HG03521 (cell line): ENCODE measurements at regions not wholly inside any gene's neighbourhood (a gene's known extent, or its start where the extent isn't known, plus 50 kb on each side); places are given as distances from the start of the nearest gene placed in this dataset.
A peak's percentile ranks its signal among the peaks of the same experiment; 100 is the strongest.
"Not testable (repeated sequence)": the region's sequence is repeated elsewhere in the genome, so short reads cannot be mapped to it uniquely, and the experiment has no call there.

Experiments used
- ATAC-seq: cut with Tn5 transposase; IDR thresholded peaks from one replicate; pipeline ENCODE4 v1.9.1; 2021; ENCODE audit warnings: mild to moderate bottlenecking, moderate library complexity; ENCODE audit not compliant: unreplicated experiment

DNA sequence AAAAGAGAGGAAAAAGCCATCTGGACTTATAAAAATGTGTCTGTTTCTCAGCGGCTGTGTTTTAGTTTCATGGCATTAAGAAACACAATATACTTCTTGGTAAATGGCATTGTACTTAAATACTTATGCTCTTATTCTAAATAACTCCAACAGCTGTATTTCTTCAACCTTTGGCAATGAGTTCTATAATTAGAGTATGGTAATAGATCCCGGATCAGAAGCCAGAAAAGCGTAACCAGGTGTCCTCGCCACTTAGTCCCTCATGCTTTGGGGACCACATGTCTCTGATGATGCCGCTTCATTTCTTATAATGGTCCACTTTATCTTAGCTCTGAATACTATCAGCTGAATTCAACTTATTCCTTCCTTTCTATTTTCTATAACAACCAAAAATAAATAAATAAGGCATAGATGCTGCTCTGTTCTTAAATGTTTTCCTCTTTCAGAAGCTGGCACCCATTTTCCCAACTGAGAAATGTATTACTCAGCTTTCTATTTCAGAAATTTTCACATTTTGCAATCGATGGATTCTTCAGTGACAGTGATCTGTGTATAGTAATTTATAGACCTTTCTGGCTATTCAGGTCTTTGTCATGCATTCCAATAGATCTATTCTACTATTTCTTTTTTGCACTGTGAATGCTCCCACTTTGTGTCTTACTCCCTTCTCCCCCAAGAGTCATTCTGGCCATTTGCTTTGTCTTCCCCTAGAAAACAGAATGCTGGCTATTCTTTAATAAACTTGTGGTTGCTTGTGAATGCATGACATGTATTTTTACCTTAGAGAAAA is 87.6 kb upstream of the KBTBD8 start:
- no peak for ATAC-seq

DNA sequence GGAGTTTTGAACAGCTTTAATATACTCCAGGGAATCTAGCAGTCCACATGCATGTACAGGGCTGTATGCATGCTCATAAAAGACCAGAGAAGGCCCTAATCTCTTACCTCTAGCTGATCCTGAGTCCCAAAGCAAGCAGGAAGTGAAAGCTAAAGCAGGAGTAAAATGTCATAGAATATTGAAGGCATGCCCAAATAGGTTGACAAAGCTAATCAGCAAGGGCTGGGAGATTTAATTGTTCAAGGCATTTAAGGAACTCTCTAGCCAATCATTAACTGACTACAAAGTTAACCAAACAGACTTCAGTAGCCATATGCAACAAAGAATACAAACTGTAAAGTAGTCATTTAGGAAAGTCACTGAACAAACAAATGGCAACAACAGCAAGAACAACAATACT is 85.8 kb upstream of the KBTBD8 start:
- no peak for ATAC-seq

DNA sequence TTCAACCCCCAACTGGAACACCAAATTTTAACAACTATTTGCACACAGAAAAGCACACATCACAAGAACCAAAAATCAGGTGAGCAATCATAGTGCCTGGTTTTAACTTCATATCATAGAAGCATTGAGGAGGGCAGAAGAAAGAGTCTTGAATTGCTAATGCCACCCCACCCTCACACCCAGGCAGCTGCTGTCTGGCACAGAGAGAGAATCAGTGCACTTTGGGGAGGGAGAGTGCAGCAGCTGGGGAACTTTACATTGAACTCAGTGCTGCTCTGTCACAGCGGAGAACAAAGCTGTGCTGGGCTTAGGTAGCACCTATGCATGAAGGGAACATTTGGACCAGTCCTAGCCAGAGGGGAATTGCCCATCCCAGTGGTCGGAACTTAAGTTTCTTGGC is 76.0 kb upstream of the KBTBD8 start:
- no peak for ATAC-seq

DNA sequence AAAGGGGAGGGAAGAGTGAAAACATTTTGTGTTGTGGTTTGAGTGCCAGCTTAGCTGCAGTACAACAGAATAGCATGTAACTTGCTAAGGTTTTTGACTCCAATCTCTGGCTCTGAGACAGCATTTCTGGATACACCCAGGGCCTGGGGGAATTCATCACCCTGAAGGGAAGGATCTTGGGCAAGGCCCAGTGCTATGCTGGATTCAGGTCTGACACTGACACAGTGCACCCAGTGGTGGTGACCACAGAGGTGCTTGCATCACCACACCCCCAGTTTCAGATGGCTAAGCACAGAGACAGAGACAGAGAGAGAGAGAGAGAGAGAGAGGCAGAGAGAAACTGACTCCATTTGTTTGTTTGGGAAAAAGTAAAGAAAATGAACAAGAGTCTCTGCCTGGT is 74.1 kb upstream of the KBTBD8 start:
- ATAC-seq, result no peak

DNA sequence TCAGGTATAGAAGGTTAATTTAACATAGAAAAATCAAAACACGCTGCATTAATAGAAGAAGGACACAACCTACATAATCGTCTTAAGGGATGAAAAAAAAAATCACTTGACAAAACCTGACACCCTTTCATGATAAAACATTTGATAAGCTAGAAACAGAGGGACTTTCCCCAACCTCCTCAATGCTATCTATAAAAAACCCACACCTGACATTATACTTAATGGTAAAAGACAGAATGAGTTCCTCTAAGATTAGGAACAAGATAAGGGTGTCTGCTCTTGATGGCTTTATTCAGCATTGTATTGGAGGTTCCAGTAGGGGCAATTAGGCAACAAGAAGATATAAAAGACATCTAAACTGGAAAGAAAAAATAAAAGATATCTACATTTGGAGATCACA is 69.9 kb upstream of the KBTBD8 start:
- no peak for ATAC-seq

DNA sequence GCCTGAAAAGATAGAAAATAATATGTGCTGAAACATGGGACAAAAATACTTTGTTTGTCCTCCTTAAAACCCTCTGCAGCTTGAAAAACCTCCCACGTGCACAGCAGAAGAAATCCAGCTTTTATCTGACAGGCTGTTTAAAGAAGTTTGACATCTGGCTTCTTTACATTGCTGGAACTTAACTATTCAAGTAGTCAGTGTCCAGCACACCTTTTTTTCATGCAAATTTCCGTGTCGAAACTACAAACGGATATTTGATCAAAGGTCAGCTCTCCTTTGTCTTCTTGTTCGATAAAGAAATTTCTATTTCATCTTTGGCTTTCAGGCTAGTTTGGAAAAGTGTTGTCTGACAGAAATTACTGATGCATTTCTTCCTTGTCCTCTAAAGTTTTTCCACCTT is 66.8 kb upstream of the KBTBD8 start:
- no peak for ATAC-seq

DNA sequence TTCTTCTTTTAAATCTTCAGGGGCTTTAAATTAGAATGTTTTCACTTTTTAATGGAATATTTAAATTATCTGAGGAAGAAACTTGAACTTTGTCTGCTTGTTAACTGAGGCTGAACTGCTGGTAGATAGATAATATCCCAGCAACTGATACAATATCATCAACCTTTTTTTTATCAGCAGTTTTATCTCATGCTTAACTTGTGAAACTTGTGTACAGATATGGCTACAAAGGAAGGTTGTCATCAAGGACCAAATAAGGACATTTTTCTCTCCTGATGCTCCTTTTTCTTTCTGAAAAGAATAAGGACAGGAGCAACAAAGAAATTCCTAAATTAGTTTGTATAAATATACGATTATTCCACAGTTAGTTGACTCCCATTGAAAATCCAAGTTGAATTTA is 66.4 kb upstream of the KBTBD8 start:
- ATAC-seq, result no peak

DNA sequence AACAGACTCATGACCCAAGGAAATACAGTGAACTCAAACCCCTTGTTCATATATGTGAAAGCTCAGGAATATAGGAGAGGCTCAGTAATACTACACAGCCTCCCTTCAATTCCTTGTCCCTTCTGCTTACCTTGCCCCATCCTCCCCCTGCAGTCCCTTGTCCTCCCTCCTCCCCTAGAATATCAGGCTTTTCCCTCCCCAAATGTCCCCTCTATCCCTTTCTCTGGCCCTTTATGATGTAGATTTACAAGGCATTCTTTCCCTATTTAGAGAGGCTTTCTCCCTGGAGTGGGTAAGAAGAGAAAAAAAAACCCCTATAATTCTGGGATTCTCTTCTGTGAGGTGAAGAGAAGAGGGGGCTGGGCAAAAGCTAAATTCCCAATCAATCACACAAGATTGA is 64.9 kb upstream of the KBTBD8 start:
- ATAC-seq, result no peak

DNA sequence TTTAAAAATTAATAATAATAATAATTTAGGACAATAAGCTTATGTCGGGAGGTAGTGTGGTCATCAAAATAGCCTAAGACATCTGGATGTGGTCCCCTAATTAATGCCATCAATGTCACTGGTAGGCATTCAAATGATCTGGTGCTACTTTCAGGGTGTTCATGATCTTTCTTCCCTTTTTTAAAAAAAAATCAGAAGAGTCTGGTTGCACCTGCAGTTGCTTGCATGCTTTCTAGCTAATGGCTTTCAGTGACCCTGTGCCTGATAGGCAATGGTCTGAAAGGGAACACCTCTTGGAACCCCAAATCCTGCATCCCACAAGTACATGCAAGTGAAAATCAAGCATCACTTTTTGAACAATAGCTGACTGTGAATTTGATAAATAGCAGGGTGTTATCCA is 64.1 kb upstream of the KBTBD8 start:
- no peak for ATAC-seq

DNA sequence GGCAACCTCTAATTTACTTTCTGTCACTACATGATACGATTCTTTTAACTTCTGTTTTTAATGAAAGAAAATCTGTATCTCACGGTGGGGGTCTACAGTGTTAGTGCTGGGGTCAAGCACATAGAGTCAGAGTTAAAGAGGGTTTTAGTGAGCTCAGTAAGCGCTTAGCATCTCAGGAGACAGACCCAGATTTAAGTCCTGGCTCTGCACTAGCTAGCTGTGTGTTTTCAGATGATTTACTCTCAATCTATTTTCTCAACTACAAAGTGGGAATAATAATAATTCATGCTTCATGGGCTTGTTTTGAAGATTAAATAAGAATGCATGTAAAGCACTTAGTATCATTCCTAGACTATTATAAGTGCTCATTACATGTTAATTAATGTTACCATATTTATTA is 63.4 kb upstream of the KBTBD8 start:
- no peak for ATAC-seq

DNA sequence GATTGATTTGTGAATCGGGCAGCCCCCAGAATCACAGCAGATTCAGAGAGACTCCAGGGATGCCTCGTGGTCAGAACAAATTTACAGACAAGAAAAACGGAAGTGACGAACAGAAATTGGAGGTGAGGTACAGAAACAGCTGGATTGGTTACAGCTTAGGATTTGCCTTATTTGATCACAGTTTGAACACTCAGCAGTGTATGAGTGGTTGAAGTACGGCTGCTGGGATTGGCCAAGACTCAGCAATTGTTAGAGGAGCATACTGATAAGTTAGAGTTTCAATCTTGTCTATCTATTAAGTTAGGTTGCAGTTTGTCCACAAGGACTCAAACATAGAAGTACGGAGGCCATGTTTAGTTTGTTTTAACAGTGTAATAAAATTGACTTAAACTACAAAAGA is 61.1 kb upstream of the KBTBD8 start:
- not testable (repeated sequence) for ATAC-seq

DNA sequence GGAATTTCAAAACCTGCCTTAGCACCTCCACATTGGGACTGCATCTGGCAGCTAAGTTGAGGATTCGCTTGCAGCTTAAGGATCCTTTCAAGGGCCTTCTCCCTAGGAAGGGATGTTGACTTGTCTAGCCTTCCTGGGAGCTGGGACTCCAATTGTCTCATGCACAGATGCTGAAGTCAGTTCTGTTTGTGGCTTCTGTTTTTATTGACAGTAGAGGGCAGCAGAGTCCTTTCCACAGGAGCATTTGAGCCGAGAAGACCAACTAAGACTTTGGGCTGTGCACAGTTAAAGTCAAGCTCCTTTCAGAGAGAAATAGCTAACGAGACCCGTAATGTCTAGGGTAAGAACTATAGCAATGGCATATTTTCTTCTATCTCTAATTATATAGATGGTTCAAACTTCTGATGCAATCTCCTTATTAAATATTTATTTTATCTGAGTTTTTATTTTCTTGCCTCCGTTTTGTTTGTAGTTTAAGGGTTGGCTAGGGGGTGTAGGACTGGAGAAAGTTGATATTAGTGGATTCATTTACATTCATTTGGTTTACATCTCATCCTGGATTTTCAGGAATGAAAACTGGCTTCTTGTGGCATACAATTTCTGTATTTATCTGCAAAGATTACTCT is 59.7 kb upstream of the KBTBD8 start:
- peak; percentile 81 for ATAC-seq

DNA sequence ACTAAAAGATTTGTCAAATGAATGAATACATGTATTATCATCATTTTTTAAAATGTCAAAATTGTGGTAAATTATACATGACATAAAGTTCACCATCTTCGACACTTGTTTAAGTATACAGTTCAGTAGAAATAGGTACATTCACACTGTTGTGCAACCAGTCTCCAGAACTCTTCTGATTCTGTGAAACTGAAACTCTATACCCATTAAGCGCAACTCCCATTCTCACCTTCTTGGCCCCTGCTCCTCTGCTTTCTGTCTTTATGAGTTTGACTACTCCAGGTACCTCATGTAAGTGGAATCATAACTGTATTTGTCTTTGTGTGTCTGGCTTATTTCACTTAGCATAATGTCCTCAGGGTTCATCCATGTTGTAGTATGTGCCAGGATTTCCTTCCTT is 50.1 kb upstream of the KBTBD8 start:
- no peak for ATAC-seq
